GM19351 (cell line): ENCODE measurements at regions not wholly inside any gene's neighbourhood (a gene's known extent, or its start where the extent isn't known, plus 50 kb on each side); places are given as distances from the start of the nearest gene placed in this dataset.

Experiments used
- ATAC-seq: cut with Tn5 transposase; IDR thresholded peaks from one replicate; pipeline ENCODE4 v1.9.1; 2021; ENCODE audit warnings: mild to moderate bottlenecking, moderate library complexity; ENCODE audit not compliant: unreplicated experiment

GRCh38 chr6:74785236-74785635 lies 420.6 kb downstream of the COL12A1 start:
- no peak for ATAC-seq

GRCh38 chr6:74782346-74782745 lies 423.5 kb downstream of the COL12A1 start:
- no peak for ATAC-seq

GRCh38 chr6:74780831-74781230 lies 425.0 kb downstream of the COL12A1 start:
- ATAC-seq, result no peak

GRCh38 chr6:74768738-74769137 lies 437.1 kb downstream of the COL12A1 start:
- no peak for ATAC-seq

GRCh38 chr6:74768120-74768519 lies 437.7 kb downstream of the COL12A1 start:
- ATAC-seq, result no peak

- ATAC-seq, result no peak
These were observed 440.4 kb downstream of the COL12A1 start for GRCh38 chr6:74765486-74765885.

- ATAC-seq, result no peak
These were observed 441.4 kb downstream of the COL12A1 start for GRCh38 chr6:74764486-74764885.

- no peak for ATAC-seq
These were observed 443.0 kb downstream of the COL12A1 start for GRCh38 chr6:74762841-74763240.

- ATAC-seq, result no peak
These were observed 448.0 kb downstream of the COL12A1 start for GRCh38 chr6:74757813-74758212.

GRCh38 chr6:74756923-74757322 lies 448.9 kb downstream of the COL12A1 start:
- no peak for ATAC-seq

GRCh38 chr6:74755778-74756177 lies 450.1 kb downstream of the COL12A1 start:
- no peak for ATAC-seq

- ATAC-seq, result no peak
These were observed 450.7 kb downstream of the COL12A1 start for GRCh38 chr6:74755196-74755595.

- ATAC-seq, result no peak
These were observed 451.8 kb downstream of the COL12A1 start for GRCh38 chr6:74753883-74754600.

- ATAC-seq, result no peak
These were observed 453.6 kb downstream of the COL12A1 start for GRCh38 chr6:74752303-74752702.

- ATAC-seq, result no peak
These were observed 455.0 kb downstream of the COL12A1 start for GRCh38 chr6:74750826-74751225.

- ATAC-seq, result peak; percentile 74
These were observed 456.4 kb downstream of the COL12A1 start for GRCh38 chr6:74749211-74750147.

- ATAC-seq, result no peak
These were observed 460.2 kb downstream of the COL12A1 start for GRCh38 chr6:74745670-74746069.

- ATAC-seq, result no peak
These were observed 462.9 kb downstream of the COL12A1 start for GRCh38 chr6:74742793-74743508.

- ATAC-seq, result no peak
These were observed 464.2 kb downstream of the COL12A1 start for GRCh38 chr6:74741646-74742045.

GRCh38 chr6:74735304-74735703 lies 470.5 kb downstream of the COL12A1 start:
- no peak for ATAC-seq

GRCh38 chr6:74734901-74735300 lies 471.0 kb downstream of the COL12A1 start:
- ATAC-seq, result no peak
